ENCODE measurements at regions not wholly inside any gene's neighbourhood (a gene's known extent, or its start where the extent isn't known, plus 50 kb on each side); places are given as distances from the start of the nearest gene placed in this dataset.
"Not testable (repeated sequence)": the region's sequence is repeated elsewhere in the genome, so short reads cannot be mapped to it uniquely, and the experiment has no call there.

DNA sequence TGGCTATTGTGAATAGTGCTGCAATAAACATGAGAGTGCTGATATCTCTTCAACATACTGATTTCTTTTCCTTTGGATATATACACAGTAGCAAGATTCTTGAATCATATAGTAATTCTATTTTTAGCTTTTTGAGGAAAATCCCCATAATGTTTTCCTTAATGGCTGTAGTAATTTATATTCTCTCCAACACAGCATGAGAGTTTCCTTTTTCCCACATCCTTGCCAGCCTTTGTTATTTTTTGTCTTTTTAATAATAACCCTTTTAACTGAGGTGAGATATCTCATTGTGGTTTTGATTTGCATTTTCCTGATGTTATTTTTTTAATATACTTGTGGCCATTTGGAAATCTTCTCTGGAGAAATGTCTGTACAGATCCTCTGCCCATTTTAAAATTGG lies 132.6 kb downstream of the PRL start:
- no peak for DNase-seq

DNA sequence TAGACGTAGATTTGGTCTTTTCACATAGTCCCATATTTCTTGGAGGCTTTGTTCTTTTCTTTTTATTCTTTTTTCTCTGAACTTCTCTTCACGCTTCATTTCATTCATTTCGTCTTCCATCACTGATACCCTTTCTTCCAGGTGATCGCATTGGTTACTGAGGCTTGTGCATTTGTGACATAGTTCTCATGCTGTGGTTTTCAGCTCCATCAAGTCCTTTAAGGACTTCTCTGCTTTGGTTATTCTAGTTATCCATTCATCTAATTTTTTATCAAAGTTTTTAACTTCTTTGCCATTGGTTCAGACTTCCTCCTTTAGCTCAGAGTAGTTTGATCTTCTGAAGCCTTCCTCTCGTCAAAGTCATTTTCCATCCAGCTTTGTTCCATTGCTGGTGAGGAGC lies 125.8 kb downstream of the PRL start:
- DNase-seq, result not testable (repeated sequence)

DNA sequence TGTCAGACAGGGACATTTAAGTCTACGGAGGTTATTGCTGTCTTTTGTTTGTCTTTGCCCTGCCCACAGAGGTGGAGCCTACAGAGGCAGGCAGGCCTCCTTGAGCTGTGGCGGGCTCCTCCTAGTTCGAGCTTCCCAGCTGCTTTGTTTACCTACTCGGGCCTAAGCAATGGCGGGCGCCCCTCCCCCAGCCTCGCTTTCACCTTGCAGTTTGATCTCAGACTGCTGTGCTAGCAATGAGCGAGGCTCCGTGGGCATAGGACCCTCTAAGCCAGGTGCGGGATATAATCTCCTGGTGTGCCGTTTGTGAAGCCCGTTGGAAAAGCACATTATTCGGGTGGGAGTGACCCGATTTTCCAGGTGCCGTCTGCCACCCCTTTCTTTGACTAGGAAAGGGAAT lies 125.0 kb downstream of the PRL start:
- DNase-seq, result not testable (repeated sequence)

DNA sequence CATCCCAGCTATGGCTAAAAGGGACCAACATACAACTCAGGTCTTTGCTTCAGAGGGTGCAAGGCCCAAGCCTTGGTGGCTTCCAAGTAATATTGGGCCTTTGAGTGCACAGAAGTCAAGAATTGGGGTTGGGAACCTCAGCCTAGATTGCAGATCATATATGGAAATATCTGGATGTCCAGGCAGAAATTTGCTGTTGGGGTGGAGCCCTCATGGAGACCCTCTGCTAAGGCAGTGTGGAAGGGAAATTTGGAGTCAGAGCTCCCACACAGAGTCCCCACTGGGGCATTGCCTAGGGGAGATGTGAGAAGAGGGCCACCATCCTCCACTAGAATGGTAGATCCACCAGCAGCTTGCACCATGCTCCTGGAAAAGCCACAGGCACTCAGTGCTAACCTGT lies 123.5 kb downstream of the PRL start:
- no peak for DNase-seq

DNA sequence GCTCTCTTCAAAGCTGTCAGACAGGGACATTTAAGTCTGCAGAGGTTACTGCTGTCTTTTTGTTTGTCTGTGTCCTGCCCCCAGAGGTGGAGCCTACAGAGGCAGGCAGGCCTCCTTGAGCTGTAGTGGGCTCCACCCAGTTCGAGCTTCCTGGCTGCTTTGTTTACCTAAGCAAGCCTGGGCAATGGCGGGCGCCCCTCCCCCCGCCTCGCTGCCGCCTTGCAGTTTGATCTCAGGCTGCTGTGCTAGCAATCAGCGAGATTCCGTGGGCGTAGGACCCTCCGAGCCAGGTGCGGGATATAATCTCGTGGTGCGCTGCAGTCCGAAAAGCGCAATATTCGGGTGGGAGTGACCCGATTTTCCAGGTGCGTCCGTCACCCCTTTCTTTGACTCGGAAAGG lies 116.6 kb downstream of the PRL start:
- DNase-seq, result not testable (repeated sequence)

DNA sequence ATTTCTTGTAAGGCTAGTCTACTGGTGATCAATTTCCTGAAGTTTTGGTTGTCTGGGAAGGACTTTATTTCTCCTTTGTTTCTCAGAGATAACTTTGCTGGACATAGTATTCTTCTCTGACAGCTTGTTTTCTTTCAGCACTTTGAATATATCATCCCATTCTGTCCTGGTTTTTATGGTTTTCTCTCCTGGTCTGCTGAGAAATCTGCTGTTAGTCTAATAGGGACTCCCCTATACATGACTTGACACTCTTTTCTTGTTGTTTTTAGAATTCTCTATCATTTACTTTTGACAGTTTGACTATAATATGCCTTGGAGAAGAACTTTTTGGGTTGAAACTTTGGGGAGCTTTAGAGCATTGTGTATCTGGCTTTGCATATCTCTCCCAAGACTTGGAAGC lies 112.5 kb downstream of the PRL start:
- DNase-seq, result no peak

DNA sequence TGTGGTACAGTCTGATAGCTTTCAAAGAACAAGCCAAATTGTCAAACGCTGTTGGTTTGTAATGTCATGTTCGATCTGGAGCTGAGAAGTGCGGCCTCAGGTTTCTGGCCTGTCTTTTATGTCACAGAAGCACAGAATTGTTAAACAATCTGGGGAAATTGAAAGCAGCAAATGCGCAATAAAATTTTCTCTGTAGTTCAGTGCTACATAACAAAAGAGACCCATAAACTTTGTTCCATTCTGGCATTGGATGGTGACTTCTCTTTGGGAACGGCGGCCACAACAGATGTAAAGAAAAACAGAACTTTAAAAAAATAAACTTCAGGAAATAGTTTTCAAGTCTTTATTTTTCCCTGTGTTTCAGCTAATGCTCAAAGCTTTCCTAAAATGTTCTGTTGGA lies 106.9 kb downstream of the PRL start:
- no peak for DNase-seq

DNA sequence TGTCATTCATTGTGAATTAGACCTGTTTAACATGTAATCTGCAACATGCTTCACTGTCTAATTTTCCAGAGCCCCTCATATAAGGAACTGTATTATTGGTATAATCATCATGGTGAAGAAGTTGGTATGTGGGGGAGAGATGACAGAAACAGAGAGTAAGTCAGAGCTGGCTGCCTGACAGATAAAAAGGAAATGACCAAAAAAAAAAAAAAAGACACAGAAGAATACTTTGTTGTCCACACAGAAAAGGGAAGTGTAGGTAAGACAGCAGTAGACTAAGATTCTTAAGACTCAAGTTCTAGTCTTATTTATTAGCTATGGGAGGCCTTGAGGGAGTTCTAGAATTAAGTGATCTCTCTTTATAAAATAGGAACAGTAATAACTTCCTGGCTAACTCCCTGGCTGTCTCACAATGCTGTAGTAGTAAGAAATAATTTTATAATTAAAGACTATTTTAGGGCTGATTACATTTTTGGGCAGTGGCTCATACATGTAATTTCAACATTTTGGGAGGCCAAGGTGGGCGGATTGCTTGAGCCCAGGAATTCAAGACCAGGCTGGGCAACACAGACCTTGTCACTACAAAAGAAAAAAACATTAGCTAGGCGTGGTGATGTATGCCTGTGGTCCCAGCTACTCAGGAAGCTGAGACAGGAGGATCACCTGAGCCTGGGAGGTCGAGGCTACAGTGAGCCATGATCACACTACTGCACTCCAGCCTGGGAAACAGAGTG lies 102.5 kb downstream of the PRL start:
- DNase-seq, result no peak

DNA sequence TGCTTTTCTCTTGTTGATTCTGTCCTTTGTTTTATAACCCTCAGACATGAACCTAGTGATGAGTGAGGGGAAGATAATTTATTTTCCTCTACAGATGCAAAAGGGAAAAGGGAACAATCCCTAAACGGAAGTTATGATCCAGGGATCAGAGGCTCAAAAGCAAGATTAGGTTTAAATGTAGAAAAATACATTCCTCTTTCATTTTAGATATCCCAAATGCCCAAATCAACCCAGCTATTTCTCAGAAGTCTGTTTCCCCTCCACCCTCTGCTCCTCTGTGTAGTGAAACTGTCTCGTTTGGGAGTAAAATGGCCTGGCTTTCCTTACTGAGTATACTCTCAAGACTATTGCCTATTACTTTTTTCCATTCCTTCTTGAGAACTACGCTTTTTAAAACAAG lies 97.1 kb downstream of the PRL start:
- DNase-seq, result no peak

DNA sequence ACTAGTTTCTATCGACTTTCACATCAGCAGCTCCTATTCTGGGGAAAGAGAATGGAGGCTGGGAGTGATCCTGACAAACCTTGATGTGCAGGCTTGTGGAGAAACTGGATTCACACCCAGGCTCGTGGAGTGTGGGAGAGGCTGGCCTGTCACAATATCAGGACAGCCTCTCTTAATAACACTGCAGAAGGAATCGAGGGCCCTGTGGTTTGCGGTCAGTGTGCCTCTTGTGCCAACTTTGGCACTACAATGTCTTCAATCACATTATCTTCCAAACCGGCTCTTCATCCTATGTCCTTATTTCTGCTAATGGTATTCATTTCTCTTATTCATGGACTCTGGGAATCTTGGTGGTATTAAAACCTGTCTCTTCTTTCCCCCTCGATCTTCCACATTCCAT lies 92.7 kb downstream of the PRL start:
- DNase-seq, result no peak

DNA sequence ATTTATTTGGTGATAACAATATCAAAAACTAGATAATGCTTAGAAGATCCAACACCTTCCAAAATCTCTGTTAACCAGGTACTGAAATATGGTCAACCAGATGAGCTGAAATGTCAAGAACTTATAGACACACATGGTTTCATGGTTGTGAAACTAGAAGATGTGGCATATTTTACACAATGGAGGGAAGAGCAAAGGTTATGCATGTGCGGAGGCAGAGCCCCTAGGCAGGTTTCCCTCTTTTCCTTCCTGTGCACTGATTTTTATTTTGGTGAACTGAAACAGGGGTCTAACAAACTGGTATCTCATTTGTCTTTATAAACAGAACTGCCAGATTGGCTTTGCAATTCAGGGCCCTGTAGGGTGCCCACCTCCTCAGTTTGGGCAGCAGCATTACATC lies 91.6 kb downstream of the PRL start:
- no peak for DNase-seq

DNA sequence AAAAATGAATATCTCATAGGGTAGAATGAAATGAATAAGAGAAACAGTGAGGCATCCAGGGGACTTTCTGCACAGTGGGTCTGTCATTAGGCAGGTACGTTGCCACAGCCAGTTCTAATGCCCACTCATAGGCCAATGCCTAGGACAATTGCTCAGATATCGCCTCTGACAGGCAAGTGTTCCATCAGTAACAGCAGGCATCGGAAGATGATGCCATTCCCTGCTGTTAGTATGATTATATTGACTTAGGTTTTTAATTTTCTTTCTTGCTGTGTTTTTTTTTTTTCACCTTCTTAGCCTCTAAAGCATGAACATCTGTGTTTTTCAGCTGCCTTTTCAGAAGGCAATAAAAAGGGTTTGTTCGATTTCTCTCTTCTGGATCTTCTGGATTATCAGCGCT lies 90.7 kb downstream of the PRL start:
- DNase-seq, result no peak

DNA sequence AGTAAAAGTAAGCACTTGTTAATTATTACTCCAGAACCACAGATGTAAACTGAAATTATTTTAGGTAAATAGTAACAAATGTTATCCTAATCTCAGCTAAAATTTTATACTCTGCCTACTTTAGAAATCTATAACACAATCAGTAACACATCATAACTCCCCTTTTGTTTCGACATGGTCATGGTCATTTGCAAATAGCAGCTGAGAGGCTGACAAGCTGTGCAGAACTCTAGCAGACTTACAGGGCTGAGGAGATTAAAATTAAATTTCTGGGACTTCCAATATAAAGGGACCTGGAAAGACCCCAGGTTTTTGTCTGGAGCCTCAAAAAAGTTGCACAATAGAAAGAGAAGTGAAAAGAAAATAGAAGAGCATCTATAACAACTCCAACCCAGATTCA lies 88.8 kb downstream of the PRL start:
- DNase-seq, result no peak

DNA sequence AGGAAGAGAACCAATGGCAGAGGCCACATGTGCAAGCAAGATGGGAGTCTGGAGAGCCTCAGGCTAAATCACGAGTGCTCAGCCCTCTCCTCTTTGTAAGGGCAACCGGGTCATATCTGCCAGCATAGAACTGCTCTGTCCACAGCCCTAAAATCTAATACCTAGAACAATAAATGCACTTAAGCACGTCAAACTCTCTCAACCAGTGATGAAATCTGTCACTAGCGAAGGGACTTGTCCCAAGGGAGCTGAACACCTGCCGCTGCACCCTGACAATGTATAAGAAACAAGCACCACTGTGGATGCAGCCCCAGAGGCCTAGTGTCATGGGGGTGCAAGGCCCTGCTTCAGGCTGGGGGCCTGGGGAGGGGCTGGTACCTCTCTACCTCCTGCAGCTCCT lies 82.5 kb downstream of the PRL start:
- DNase-seq, result no peak

DNA sequence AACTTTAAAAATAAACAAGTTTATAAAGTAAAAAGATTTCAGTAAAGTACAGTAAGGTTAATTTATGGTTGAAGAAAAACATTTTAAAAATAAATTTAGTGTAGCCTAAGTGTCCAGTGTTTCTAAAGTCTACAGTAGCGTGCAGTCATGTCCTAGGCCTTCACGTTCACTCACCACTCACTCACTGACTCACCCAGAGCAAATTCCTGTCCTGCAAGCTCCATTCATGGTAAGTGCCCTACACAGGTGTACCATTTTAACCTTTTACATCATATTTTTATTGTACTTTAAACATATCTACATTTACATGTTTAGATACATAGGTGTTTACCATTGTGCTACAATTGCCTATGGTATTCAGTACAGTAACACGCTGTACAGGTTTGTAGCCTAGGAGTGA lies 81.4 kb downstream of the PRL start:
- DNase-seq, result not testable (repeated sequence)

DNA sequence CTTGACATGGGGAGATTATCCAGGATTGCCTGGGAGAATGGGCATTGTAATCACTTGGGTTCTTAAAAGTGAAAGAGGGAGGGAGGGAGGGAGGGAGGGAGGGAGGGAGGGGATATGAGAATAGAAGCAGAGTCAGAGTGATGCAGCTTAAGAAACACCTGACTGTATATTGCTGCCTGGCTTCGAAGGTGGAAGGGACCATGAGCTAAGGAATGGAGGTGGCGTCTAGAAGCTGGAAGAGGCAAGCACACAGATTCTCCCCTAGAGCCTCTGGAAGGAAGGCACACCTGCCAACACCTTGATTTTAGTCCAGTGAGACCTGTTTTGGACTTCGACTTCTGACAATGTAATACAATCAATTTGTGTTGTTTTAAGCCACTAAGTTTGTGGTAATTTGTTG lies 78.4 kb downstream of the PRL start:
- no peak for DNase-seq

DNA sequence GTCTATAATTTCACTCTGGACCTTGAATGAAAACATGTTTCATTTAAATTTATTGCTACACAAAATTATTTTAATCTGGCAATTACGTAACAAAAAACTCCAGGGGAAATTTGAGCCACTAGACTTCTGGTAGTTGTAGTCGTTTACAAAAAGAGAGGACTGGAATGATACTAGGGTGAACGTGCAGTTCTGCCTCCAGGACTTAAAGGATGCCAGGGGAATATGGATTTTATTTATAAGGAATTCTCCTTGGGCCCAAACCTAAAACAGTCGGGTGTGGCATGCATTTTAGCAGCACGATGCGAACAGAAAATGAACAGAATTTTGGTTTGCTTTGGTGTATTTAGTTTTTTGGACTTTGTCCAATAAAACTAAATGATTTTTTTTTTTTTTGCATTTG lies 76.9 kb downstream of the PRL start:
- no peak for DNase-seq

DNA sequence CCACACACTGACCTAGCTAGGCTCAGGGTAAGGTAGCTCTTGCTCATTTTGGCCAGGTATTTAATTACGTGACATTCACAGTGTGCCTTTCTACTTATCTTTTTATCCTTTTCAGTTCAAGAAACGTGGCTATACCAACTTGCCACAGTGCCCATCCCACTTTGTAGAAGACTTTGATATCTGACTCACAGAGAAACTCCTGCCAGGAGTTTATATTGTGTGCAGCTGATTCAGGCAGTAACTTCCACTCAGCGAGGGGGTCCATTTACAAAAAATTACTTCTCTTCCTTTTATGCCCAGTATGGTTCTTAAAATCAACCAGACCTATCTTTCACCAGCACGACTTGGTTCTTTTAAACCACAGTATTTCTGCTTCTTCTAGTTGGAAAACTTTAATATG lies 75.6 kb downstream of the PRL start:
- DNase-seq, result no peak

DNA sequence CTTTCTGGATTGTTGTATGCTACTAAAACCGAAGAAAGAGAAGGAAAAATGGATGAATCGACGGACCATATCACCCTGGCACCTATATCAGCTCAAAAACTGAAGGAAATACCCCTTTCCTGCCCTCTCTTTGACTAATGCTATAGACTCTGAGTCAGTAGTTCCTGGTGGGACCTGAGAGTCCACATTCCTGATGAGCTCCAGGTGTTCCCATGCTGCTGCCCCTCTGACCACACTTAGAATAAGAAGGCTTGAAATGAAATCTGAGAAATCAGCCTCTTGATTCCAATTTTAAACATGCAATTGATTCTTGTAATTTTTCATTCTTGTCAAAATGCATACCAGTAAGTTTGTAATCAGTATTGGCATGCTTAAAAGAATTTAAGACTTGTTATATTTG lies 75.2 kb downstream of the PRL start:
- no peak for DNase-seq

DNA sequence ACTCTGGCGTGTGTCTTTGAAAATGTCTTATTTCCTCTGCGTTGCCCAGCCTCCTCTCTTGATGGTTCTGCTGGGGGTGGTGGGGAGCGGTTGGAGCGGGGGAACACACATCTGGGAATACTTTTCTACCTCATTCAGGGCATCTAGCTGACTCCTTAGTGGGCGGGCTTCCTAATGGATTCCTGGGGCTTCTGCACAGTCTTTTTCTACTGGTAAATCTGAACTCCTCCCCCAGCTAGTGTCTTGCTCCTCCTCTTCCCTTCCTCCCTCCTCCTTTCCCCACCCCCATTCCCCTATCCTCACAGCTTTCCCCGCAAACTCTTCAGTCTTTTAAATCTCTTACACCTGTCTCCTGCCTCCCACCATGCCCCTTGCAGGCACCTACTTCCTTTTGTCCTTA lies 74.4 kb downstream of the PRL start:
- no peak for DNase-seq

DNA sequence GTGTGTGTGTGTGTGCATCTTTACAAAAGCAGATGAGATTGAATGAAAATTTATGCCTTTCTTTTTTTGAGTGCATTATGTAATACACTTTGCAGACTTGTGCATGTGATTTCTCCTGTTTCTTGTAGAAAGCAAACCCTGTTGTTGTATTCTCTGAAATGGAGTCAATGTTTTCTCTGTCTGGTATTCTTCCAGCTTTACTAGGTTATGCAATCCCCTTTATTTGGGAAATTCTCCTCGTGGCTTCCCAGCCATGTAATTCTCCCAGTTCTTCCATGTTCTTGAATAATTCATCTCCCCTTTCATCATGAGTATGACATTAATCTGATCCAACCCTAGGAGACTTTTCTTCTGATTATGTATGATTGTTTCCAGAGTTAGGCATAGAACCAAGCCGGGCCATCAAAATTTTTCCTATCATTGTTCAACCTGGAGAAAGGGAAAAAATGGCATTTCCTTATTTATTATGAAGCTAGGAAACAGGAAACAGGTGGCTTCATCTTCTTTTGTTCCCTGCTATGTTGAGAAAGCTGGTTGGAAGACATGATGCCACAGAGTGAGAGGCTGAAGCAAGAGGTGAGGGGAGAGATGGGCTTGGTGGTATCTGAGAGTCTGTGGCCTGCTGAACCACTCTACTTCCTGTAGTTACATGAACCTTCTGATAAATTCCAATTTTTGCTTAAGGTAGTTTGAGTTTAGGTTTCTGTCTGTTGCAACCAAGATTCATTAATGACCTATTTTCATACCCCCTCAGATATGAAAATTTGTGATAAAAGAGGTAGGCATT lies 68.8 kb downstream of the PRL start:
- no peak for DNase-seq

DNA sequence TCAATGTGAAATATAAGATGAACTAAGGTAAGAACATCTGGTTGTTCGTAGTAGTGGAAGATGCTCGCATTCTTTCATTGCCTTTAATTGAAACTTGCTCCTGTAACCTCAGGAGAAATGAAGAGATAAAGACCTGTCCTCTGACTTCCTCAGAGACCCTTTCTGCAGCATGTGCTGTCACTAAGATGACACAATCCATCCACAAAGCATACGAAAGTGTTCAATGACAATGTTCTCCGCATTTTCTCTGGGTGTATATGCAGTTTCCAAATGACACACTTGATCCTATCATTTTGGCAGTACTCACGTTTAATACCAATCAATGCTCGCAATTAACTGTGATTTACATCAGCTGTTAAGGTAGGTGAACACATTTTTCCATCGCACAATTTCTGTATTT lies 65.8 kb downstream of the PRL start:
- no peak for DNase-seq

DNA sequence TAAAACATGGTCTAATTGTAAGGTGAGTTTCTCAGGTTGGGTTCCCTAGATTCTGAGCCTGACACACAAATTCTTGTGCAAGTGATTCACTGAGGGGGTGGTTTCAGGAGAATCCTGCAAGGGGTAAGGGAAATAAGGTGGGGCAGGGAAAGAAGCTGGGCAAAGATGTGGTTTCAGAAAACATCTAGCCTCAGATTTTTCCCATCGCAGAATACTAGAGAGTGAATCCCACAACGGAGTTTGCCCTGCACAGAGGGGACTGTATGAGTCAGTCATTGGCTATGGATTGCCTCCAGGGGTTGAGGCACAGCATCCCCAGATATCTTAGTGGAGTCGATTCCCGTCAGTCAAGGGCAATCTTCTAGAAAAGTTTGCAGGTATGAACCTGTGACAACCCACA lies 65.2 kb downstream of the PRL start:
- DNase-seq, result no peak

DNA sequence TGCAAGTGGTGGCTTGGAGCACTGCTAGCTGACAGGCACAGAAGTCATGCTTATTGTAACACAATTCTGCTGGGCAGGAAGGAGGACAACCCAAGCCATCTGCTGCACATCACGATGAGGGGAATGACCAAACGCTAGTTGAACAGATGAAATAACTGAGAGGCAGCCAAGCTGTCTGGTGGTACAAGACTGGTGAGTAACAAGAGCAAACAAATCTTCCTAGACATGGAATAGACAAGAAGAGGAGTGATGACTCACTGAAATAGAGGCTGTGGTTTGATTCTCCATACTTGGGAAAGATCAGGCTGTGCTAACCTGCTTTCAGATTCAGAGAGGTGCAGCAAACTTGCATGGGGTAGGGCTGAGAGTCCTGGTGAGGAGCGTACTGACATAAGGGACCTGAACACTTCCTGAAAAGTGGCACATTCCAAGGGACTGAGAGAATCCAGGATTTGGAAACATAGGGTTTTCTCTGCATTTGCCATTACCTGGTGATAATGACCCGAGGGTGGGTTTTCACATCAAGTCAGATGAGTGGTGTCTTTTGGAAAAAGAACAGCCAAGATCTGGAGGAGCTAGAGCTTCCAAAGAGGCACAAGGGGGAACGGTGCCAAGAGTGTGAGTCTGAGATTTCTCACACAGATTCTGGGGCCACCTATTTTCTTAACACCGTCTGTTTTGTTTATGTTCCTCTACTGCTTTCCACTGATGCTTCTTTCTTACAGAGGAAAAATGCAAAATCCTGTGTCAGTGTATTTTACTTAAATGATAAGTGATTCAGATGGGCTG lies 60.0 kb downstream of the PRL start:
- no peak for DNase-seq
